ENCODE measurements at regions not wholly inside any gene's neighbourhood (a gene's known extent, or its start where the extent isn't known, plus 50 kb on each side); places are given as distances from the start of the nearest gene placed in this dataset.

DNA sequence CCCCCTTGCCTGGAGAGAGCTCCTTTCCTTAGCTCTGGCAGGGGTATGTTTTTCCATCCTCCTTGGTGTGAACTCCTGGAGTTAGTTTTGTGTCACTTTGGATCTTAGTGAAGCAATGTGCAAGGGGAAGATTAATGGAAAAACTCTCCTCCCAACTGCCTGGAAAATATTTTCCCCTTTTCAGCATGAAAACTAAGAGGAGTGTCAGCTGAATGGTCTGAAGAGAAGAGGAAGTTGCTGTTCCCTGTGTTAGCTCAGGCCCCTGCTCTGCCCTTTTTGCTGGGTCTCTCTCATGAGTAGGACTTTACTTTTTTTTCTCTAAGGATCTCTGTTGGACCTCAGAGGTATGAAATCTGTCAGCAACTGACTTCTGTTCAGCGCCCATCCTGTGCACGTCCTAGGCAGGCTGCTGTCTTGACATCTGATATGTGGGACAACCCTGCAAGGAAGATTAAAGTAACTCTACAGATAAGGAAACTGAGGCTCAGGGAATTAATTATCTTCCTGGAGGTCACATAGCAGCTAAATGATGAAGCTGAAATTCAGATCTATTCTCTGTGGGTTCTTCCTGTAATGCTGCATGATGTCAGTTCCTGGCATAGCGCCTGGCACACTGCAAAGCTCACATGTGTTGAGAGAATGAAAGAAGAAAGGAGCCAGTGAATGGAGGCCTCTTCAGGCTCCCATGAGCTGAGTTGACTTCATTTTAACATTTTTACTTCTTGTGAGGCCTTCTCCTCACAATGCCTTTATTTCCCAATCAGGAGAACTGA lies 109.7 kb upstream of the GALNT15 start:
- no peak overlapping the region for H3K4me3 Mint-ChIP-seq
- no peaks in the 10 kb centered on the region for H3K36me3 Mint-ChIP-seq (ENCODE audit: low read depth)
- peaks cover 3% of the 10 kb centered on the region for H3K27me3 Mint-ChIP-seq (ENCODE audit: low read depth, poor library complexity)
- H3K27ac Mint-ChIP-seq: no peak overlapping the region
- no peaks in the 10 kb centered on the region for H3K9me3 Mint-ChIP-seq
- DNase-seq: no peak
- TF ChIP-seq, protein P1, sequence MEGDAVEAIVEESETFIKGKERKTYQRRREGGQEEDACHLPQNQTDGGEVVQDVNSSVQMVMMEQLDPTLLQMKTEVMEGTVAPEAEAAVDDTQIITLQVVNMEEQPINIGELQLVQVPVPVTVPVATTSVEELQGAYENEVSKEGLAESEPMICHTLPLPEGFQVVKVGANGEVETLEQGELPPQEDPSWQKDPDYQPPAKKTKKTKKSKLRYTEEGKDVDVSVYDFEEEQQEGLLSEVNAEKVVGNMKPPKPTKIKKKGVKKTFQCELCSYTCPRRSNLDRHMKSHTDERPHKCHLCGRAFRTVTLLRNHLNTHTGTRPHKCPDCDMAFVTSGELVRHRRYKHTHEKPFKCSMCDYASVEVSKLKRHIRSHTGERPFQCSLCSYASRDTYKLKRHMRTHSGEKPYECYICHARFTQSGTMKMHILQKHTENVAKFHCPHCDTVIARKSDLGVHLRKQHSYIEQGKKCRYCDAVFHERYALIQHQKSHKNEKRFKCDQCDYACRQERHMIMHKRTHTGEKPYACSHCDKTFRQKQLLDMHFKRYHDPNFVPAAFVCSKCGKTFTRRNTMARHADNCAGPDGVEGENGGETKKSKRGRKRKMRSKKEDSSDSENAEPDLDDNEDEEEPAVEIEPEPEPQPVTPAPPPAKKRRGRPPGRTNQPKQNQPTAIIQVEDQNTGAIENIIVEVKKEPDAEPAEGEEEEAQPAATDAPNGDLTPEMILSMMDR (IDR thresholded peaks at IDR 0.05): no peak
- H3K4me1 Mint-ChIP-seq: peaks cover 7% of the 10 kb centered on the region

DNA sequence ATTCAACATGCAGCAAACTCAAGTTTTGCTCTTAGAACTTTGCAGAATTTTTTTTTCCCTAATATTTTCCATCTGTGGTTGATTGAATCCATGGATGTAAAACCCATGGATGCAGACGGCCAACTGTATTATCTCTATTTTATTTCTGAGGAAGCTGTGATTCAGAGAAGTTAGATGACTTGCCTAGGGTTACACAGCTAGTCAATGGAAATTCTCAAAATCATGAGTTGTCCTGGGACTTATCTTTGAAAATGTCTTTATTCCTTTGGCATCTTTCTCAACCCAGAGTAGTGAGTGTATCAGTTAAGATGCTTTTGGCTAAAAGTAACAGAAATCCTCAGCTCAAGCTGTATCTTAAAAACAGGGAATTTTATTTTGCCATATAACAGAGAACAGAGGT lies 107.9 kb upstream of the GALNT15 start:
- no peak for DNase-seq
- Mint-ChIP-seq H3K27ac (no peak overlapping the region), H3K27me3 (ENCODE audit: low read depth, poor library complexity) (peaks cover 3% of the 10 kb centered on the region), H3K4me1 (no peaks in the 10 kb centered on the region), H3K4me3 (no peak overlapping the region), H3K36me3 (ENCODE audit: low read depth) (no peaks in the 10 kb centered on the region), H3K9me3 (no peaks in the 10 kb centered on the region)
- TF ChIP-seq, protein P1 (IDR thresholded peaks at IDR 0.05): no peak

DNA sequence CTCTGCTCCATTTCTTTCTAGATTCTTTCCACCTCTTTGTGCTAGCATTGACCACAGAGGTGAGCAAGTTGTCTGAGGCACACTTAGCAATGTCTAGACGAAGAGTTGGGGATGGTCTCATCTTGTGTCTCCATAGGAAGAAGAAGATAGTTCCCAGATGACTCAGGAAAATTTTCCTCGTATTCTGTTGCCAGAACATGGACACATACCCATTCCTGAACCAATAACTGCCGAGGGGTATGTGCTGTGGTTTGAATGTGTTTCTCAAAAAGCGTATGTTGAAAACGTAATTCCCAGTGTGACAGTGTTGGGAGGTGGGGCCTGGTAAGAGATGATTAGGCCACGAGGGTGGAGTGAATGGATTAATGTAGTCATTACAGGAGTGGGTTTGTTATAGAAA lies 107.5 kb upstream of the GALNT15 start:
- TF ChIP-seq, protein P1 (IDR thresholded peaks at IDR 0.05): no peak
- H3K4me1 Mint-ChIP-seq: no peaks in the 10 kb centered on the region
- no peak overlapping the region for H3K27ac Mint-ChIP-seq
- H3K9me3 Mint-ChIP-seq: no peaks in the 10 kb centered on the region
- peaks cover 6% of the 10 kb centered on the region for H3K27me3 Mint-ChIP-seq (ENCODE audit: low read depth, poor library complexity)
- H3K36me3 Mint-ChIP-seq (ENCODE audit: low read depth): no peaks in the 10 kb centered on the region
- H3K4me3 Mint-ChIP-seq: no peak overlapping the region
- no peak for DNase-seq

DNA sequence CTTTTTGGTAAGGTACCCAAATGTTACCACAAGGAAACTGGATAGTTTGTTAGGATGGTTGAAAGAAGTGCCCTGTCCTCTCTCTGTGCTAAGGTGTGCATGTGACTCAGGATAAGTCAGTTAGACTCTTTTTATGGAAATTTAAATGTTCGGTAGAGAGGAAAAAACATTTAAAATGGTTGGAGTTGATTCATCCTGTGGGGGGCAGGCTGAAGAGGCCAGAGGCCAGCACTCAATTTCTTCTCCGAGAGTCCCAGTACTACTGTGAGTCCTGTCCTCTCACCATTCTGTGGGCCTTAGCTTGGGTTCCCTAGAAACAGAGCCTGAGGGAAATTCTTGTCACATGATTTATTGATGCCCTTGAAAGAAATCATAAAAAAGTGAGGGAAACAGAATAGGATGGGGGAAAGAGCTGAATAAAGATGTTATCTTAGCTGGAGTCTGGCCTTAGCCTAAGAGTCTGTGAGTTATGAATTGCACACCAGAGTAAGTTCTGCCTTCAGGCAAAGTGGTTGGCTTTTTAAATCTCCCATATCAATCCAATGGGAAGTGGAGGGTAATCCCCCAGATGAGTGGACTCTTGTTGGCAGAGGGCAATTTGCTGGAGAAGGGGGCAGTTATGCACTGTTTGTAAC lies 106.5 kb upstream of the GALNT15 start:
- Mint-ChIP-seq H3K9me3 (no peaks in the 10 kb centered on the region), H3K4me1 (no peaks in the 10 kb centered on the region), H3K27ac (no peak overlapping the region), H3K4me3 (no peak overlapping the region), H3K27me3 (ENCODE audit: low read depth, poor library complexity) (peaks cover 8% of the 10 kb centered on the region), H3K36me3 (ENCODE audit: low read depth) (no peaks in the 10 kb centered on the region)
- TF ChIP-seq, protein P1 (IDR thresholded peaks at IDR 0.05): no peak
- no peak for DNase-seq

DNA sequence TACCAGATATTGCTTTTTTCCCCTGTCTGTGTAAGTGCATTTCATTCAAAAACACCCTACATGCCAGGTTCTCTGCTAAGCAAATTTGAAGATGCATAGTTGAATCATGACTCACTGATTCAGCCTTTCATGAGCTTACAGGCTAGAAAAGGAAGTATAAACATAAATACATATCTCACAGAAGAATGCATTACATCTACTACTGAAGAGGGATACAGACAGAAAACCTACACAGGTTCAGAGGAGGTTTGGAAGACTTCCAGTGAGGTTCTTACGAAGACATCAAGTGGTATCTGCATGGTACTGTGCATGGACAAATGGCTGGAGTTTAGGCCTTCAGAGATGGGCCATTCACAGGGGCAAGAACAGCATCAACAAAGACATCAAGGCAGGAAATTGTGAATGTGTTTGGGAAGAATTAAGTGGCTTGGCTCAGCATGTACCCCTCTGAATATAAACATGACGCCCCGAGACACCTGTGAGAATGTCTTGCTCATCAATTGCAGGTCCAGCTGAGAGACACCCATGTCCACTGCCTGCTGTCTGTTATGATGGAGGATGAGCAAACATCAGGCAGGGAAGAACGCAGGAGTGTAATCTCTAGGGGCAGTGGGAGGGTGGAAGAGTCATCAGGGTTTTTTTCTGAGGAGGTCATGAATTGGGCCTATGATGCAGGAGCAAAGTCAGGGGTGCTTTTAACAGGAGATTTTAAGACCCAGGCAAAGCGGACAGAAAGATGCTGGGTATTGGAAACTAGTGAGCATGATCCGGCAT lies 105.1 kb upstream of the GALNT15 start:
- Mint-ChIP-seq H3K4me3 (no peak overlapping the region), H3K4me1 (no peaks in the 10 kb centered on the region), H3K27ac (no peak overlapping the region), H3K9me3 (no peaks in the 10 kb centered on the region), H3K27me3 (ENCODE audit: low read depth, poor library complexity) (peaks cover 14% of the 10 kb centered on the region), H3K36me3 (ENCODE audit: low read depth) (no peaks in the 10 kb centered on the region)
- TF ChIP-seq, protein P1 (IDR thresholded peaks at IDR 0.05): no peak
- DNase-seq: no peak
